HCT116 (cell line): ENCODE measurements at regions not wholly inside any gene's neighbourhood (a gene's known extent, or its start where the extent isn't known, plus 50 kb on each side); places are given as distances from the start of the nearest gene placed in this dataset.
A peak's percentile ranks its signal among the peaks of the same experiment; 100 is the strongest.
"Not testable (repeated sequence)": the region's sequence is repeated elsewhere in the genome, so short reads cannot be mapped to it uniquely, and the experiment has no call there.

ENCODE experiments used
- ATAC-seq: fragments of 200-7000 bp; cut with Tn5 transposase; 2 replicates; pipeline ENCODE4 v1.9.1; 2020; ENCODE audit warnings: mild to moderate bottlenecking, moderate library complexity
- BruUV-seq: library from RNA; stranded (reverse); fragments of 400-500 nt; replicated peaks from 2 replicates; lab custom pipeline; 2021; lab: Mats Ljungman, UMichigan
- CTCF ChIA-PET: fragments of 300-600 bp; sonication (Branson Sonifier 250); formaldehyde crosslinking; loops from one replicate; lab custom pipeline; 2021; ENCODE audit warnings: antibody characterized with exemption; lab: Charles Lee
- POLR2A ChIA-PET: fragments of 300-600, 350-600 bp; sonication (Branson Sonifier 250); formaldehyde crosslinking; loops from one replicate; lab custom pipeline; 2021; ENCODE audit warnings: antibody characterized with exemption; lab: Charles Lee
- RAD21 ChIA-PET, 2 experiments: fragments of 300-600 bp; sonication (Branson Sonifier 250); formaldehyde crosslinking; loops; one replicate each; lab custom pipeline; 2023; ENCODE audit warnings: low total read pairs in 2 of 2; ENCODE audit not compliant: uncharacterized antibody in 2 of 2, unreplicated experiment in 2 of 2, low non-redundant PET in 1 of 2; lab: Charles Lee
- DNase-seq: peaks from one replicate; pipeline ENCODE4 v3.0.0-alpha.2; 2010; ENCODE audit warnings: low read depth, low spot score
- H2AFZ ChIP-seq: fragments of 200-600 bp; shearing (Covaris generic), sonication (generic); 2 replicates; pipeline ENCODE4 v1.6.1; 2017; ENCODE audit warnings: low read depth, mixed run types, mixed read lengths, antibody characterized with exemption, low read length; ENCODE audit not compliant: poor library complexity, severe bottlenecking
- H3K27ac ChIP-seq: 2 replicates; pipeline ENCODE4 v1.5.1; 2012; ENCODE audit warnings: low read depth, low read length
- H3K27me3 ChIP-seq: fragments of 200-600 bp; sonication (generic); 2 replicates; pipeline ENCODE4 v1.6.1; 2016; ENCODE audit warnings: mixed run types, low read length, mixed read lengths; ENCODE audit not compliant: insufficient read depth
- H3K36me3 ChIP-seq, 2 experiments: fragments of 200-500 bp in 1 of 2; fragments of 200-600 bp in 1 of 2; sonication (Bioruptor generic) in 1 of 2; sonication (generic) in 1 of 2; 2 replicates each; pipeline versions ENCODE4 v1.5.1 to v1.6.1; 2014 to 2016; ENCODE audit warnings: low read length in 2 of 2, inconsistent platforms in 1 of 2, mixed read lengths in 1 of 2, mixed run types in 1 of 2; ENCODE audit not compliant: insufficient read depth in 2 of 2, control insufficient read depth in 1 of 2
- H3K4me1 ChIP-seq, 2 experiments: fragments of 200-600 bp in 1 of 2; sonication (generic) in 1 of 2; 2 replicates each; pipeline versions ENCODE4 v1.5.1 to v1.6.1; 2012 to 2017; ENCODE audit warnings: low read length in 2 of 2, inconsistent platforms in 1 of 2, mild to moderate bottlenecking in 1 of 2, mixed read lengths in 1 of 2, mixed run types in 1 of 2, moderate library complexity in 1 of 2; ENCODE audit not compliant: insufficient read depth in 2 of 2, control insufficient read depth in 1 of 2
- H3K4me2 ChIP-seq: fragments of 200-600 bp; sonication (generic); 2 replicates; pipeline ENCODE4 v1.6.1; 2017; ENCODE audit warnings: mixed run types, low read length, mixed read lengths
- H3K4me3 ChIP-seq, 2 experiments: fragments of 200-600 bp in 1 of 2; sonication (generic) in 1 of 2; replicated peaks in 1 of 2; 2 replicates each; pipeline ENCODE4 v1.5.1; 2011 to 2016; ENCODE audit warnings: low read length in 2 of 2, control low read depth in 1 of 2, low read depth in 1 of 2, mild to moderate bottlenecking in 1 of 2, mixed read lengths in 1 of 2, mixed run types in 1 of 2
- H3K79me2 ChIP-seq: fragments of 200-600 bp; sonication (generic); 2 replicates; pipeline ENCODE4 v1.6.1; 2017; ENCODE audit warnings: mild to moderate bottlenecking, mixed run types, low read length, moderate library complexity, mixed read lengths; ENCODE audit not compliant: insufficient read depth
- H3K9ac ChIP-seq: fragments of 200-600 bp; sonication (generic); 2 replicates; pipeline ENCODE4 v1.6.1; 2016; ENCODE audit warnings: low read length, mixed read lengths
- H3K9me2 ChIP-seq: fragments of 200-600 bp; sonication (generic), shearing (Covaris generic); 2 replicates; pipeline ENCODE4 v1.6.1; 2017; ENCODE audit warnings: mixed run types, mild to moderate bottlenecking, moderate library complexity; ENCODE audit not compliant: insufficient read depth
- H3K9me3 ChIP-seq, 2 experiments: fragments of 200-500 bp in 1 of 2; fragments of 200-600 bp in 1 of 2; sonication (Bioruptor generic) in 1 of 2; sonication (generic) in 1 of 2; 2 replicates each; pipeline ENCODE4 v1.6.1; 2014 to 2017; ENCODE audit warnings: low read length in 2 of 2, mixed read lengths in 2 of 2, inconsistent platforms in 1 of 2, low read depth in 1 of 2, mild to moderate bottlenecking in 1 of 2, mixed run types in 1 of 2, moderate library complexity in 1 of 2; ENCODE audit not compliant: control insufficient read depth in 1 of 2, insufficient read depth in 1 of 2
- H4K20me1 ChIP-seq: fragments of 200-600 bp; sonication (generic), shearing (Covaris generic); 2 replicates; pipeline ENCODE4 v1.6.1; 2017; ENCODE audit warnings: mixed run types, mild to moderate bottlenecking, moderate library complexity; ENCODE audit not compliant: insufficient read depth
- EGR1 ChIP-seq: IDR thresholded peaks from 2 replicates; pipeline ENCODE4 v1.6.1; 2012; ENCODE audit warnings: low read depth
- ELF1 ChIP-seq: IDR thresholded peaks from 2 replicates; pipeline ENCODE4 v1.6.1; 2012; ENCODE audit warnings: low read depth, borderline replicate concordance
- EZH2 ChIP-seq: fragments of 200-600 bp; sonication (generic); IDR thresholded peaks from 2 replicates; pipeline ENCODE4 v1.6.1; 2017; ENCODE audit warnings: antibody characterized with exemption, mixed run types
- EZH2phosphoT487 ChIP-seq: fragments of 200-600 bp; IDR thresholded peaks from 2 replicates; pipeline ENCODE4 v1.6.1; 2018; ENCODE audit warnings: antibody characterized with exemption, borderline replicate concordance
- SIN3A ChIP-seq: IDR thresholded peaks from 2 replicates; pipeline ENCODE4 v1.6.1; 2012; ENCODE audit warnings: low read depth
- SP1 ChIP-seq: IDR thresholded peaks from 2 replicates; pipeline ENCODE4 v1.6.1; 2012; ENCODE audit warnings: low read depth
- TCF7L2 ChIP-seq: IDR thresholded peaks from 2 replicates; pipeline ENCODE4 v1.7.0; 2011; ENCODE audit warnings: borderline replicate concordance, inconsistent platforms; ENCODE audit not compliant: insufficient read depth, insufficient read length; ENCODE audit errors: extremely low read depth
- ZFX ChIP-seq: fragments of 450-650 bp; IDR thresholded peaks from 2 replicates; pipeline ENCODE4 v1.6.1; 2017
- intact Hi-C: fragments of 100-400 bp; cut with micrococcal nuclease; formaldehyde crosslinking; loops from 2 replicates; pipeline ENCODE4 v1.10.0; 2022
- TF ChIP-seq, protein P1 (sequence below): IDR thresholded peaks from 2 replicates; pipeline ENCODE4 v1.6.1; 2012
- TF ChIP-seq, protein P2 (sequence below): IDR thresholded peaks from 2 replicates; pipeline ENCODE4 v1.6.1; 2012

DNA sequence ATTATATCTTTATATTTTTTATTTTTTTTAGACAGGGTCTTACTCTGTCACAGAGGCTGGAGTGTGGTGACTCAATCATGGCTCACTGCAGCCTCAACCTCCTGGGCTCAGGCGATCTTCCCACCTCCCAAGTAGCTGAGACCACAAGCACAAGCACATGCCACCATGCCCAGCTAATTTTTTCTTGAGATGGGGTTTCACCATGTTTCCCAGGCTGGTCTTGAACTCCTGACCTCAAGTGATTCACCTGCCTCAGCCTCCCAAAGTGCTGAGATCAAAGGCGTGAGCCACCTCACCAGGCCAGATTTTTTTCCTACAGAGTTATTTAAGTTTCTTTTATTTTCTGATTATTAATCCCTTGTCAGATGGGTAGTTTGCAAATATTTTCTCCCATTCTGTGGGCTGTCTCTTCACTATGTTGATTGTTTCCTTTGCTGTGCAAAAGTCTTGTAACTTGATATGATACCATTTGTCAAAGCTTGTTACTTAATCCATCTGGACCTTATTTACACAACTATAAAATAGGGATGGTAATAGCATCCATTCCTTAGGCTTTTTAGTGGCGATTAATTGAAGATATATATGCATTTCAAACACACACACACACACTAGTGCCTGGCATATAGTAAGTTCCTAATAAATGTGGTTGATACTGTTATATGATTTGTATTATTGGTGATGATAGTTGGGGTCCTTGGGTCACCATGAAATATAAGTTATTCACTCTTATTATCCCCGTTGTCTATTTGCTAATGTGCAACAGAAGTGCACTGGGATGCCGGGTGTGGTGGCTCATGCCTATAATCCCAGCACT lies 187.1 kb downstream of the BCAS1 start:
- peak overlapping the region; percentile 48 for H3K4me2 ChIP-seq
- no peaks in the 10 kb centered on the region for H4K20me1 ChIP-seq
- H3K9me2 ChIP-seq: no peaks in the 10 kb centered on the region
- intact Hi-C loops: no loop called here
- H3K4me3 ChIP-seq: no peak overlapping the region
- ChIA-PET CTCF (no interaction called here), POLR2A (no interaction called here), RAD21 (no interaction called here)
- no peaks in the 10 kb centered on the region for H3K27me3 ChIP-seq
- peak overlapping the region; percentile 17; the same call in 1 of the 2 replicates for H3K27ac ChIP-seq
- H3K4me1 ChIP-seq: peaks cover 11 to 28% of the 10 kb centered on the region in 2 experiments; a peak in 3 of 4 replicates
- TF ChIP-seq, protein P1, sequence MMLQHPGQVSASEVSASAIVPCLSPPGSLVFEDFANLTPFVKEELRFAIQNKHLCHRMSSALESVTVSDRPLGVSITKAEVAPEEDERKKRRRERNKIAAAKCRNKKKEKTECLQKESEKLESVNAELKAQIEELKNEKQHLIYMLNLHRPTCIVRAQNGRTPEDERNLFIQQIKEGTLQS: no peak
- TF ChIP-seq TCF7L2: no peak
- no peak for TF ChIP-seq SP1
- TF ChIP-seq ZFX: no peak
- no peak for TF ChIP-seq EZH2phosphoT487
- TF ChIP-seq EZH2: no peak
- no peak for TF ChIP-seq EGR1
- no peak for TF ChIP-seq ELF1
- no peak for TF ChIP-seq SIN3A
- TF ChIP-seq, protein P2, sequence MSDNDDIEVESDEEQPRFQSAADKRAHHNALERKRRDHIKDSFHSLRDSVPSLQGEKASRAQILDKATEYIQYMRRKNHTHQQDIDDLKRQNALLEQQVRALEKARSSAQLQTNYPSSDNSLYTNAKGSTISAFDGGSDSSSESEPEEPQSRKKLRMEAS: no peak
- H3K9ac ChIP-seq: no peak overlapping the region
- ATAC-seq: peak; percentile 59
- BruUV-seq: no TSS peak
- no peaks in the 10 kb centered on the region for H3K9me3 ChIP-seq
- H2AFZ ChIP-seq: peak overlapping the region; percentile 20
- H3K79me2 ChIP-seq: no peaks in the 10 kb centered on the region
- DNase-seq: no peak
- no peaks in the 10 kb centered on the region for H3K36me3 ChIP-seq

DNA sequence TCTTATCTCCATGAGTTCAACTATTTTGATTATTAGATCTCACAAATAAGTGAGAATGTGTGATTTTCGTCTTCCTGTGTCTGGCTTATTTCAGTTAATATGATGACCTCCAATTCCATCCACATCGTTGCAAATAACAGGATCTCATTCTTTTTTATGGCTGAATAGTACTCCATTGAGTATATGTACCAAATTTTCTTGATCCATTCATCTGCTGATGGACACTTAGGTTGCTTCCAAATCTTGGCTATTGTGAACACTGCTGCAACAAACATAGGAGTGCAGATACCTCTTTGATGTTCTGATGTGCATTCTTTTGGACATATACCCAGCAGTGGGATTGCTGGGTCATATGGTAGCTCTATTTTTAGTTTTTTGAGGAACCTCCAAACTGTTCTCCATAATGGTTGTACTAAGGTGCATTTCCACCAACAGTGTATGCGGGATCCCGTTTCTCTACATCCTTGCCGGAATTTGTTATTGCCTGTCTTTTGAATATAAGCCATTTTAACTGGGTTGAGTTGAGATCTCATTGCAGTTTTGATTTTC lies 187.9 kb downstream of the BCAS1 start:
- H3K4me3 ChIP-seq, RAD21 ChIA-PET, H3K9ac ChIP-seq, ATAC-seq, H4K20me1 ChIP-seq, H3K79me2 ChIP-seq, POLR2A ChIA-PET, H3K9me3 ChIP-seq, DNase-seq, CTCF ChIA-PET, H3K27me3 ChIP-seq, H3K9me2 ChIP-seq, intact Hi-C loops, H3K36me3 ChIP-seq, BruUV-seq: not testable (repeated sequence)
- Histone ChIP-seq H3K4me1 (peaks cover 11 to 28% of the 10 kb centered on the region in 2 experiments; a peak in 3 of 4 replicates), H2AFZ (peak overlapping the region; percentile 20), H3K4me2 (peak overlapping the region; percentile 48; the same call in 1 of the 2 replicates), H3K27ac (peak overlapping the region; percentile 17; the same call in 1 of the 2 replicates)
